Progenitor cell of endocrine pancreas (in vitro differentiated cells): ENCODE measurements at regions not wholly inside any gene's neighbourhood (a gene's known extent, or its start where the extent isn't known, plus 50 kb on each side); places are given as distances from the start of the nearest gene placed in this dataset.

Source experiments
- DNase-seq: peaks from one replicate; pipeline ENCODE4 v3.0.0; 2021; ENCODE audit warnings: low spot score; ENCODE audit not compliant: unreplicated experiment
- H3K27ac Mint-ChIP-seq: 2 replicates; pipeline ENCODE4 v1.8.0; 2021; ENCODE audit warnings: mild to moderate bottlenecking, moderate library complexity, mixed read lengths
- H3K27me3 Mint-ChIP-seq: 2 replicates; pipeline ENCODE4 v1.8.0; 2021; ENCODE audit warnings: mixed read lengths
- H3K36me3 Mint-ChIP-seq: 2 replicates; pipeline ENCODE4 v1.8.0; 2022; ENCODE audit warnings: mixed read lengths; ENCODE audit not compliant: insufficient read depth
- H3K4me1 Mint-ChIP-seq: 2 replicates; pipeline ENCODE4 v1.8.0; 2021; ENCODE audit warnings: low read depth, mixed read lengths
- H3K4me3 Mint-ChIP-seq: 2 replicates; pipeline ENCODE4 v1.8.0; 2021; ENCODE audit warnings: low read depth, mild to moderate bottlenecking, moderate library complexity, mixed read lengths
- H3K9me3 Mint-ChIP-seq: 2 replicates; pipeline ENCODE4 v1.8.0; 2021; ENCODE audit warnings: low read depth, mixed read lengths
- CTCF ChIP-seq: fragments of 200-600 bp; sonication (generic); IDR thresholded peaks from one replicate; pipeline ENCODE4 v1.5.0; 2021; ENCODE audit warnings: antibody characterized with exemption, mild to moderate bottlenecking; ENCODE audit not compliant: unreplicated experiment

GRCh38 chr11:34830648-34831047 is 85.5 kb downstream of the APIP start:
- H3K27ac Mint-ChIP-seq, result no peak overlapping the region
- H3K4me3 Mint-ChIP-seq, result no peak overlapping the region
- TF ChIP-seq CTCF, result no peak

GRCh38 chr11:34830035-34830434 is 86.1 kb downstream of the APIP start:
- Mint-ChIP-seq H3K27ac (no peak overlapping the region), H3K27me3 (no peaks in the 10 kb centered on the region), H3K4me1 (peaks cover 28% of the 10 kb centered on the region), H3K4me3 (peak overlapping the region; percentile 5), H3K36me3 (peaks cover 13% of the 10 kb centered on the region), H3K9me3 (no peaks in the 10 kb centered on the region)
- no peak for DNase-seq
- TF ChIP-seq CTCF, result no peak

More at GRCh38 chr11:34830648-34831047, 85.5 kb downstream of the APIP start:
- H3K9me3 Mint-ChIP-seq, result no peaks in the 10 kb centered on the region
- H3K36me3 Mint-ChIP-seq, result peaks cover 10% of the 10 kb centered on the region
- peaks cover 22% of the 10 kb centered on the region for H3K4me1 Mint-ChIP-seq
- no peaks in the 10 kb centered on the region for H3K27me3 Mint-ChIP-seq
- DNase-seq, result no peak

GRCh38 chr11:34827228-34827627 is 89.0 kb downstream of the APIP start:
- H3K9me3 Mint-ChIP-seq, result no peaks in the 10 kb centered on the region
- TF ChIP-seq CTCF, result no peak
- no peaks in the 10 kb centered on the region for H3K27me3 Mint-ChIP-seq
- DNase-seq, result no peak
- H3K36me3 Mint-ChIP-seq, result peaks cover 17% of the 10 kb centered on the region
- H3K4me3 Mint-ChIP-seq, result no peak overlapping the region
- peaks cover 33% of the 10 kb centered on the region for H3K4me1 Mint-ChIP-seq
- no peak overlapping the region for H3K27ac Mint-ChIP-seq

- Mint-ChIP-seq H3K4me1 (peaks cover 33% of the 10 kb centered on the region), H3K36me3 (peaks cover 17% of the 10 kb centered on the region), H3K9me3 (no peaks in the 10 kb centered on the region), H3K27ac (peak overlapping the region; percentile 78), H3K4me3 (no peak overlapping the region), H3K27me3 (no peaks in the 10 kb centered on the region)
- TF ChIP-seq CTCF, result no peak
- DNase-seq, result no peak
Measured at GRCh38 chr11:34826384-34826726, 89.8 kb downstream of the APIP start.

GRCh38 chr11:34825670-34826383 is 90.4 kb downstream of the APIP start:
- H3K4me1 Mint-ChIP-seq, result peaks cover 33% of the 10 kb centered on the region
- H3K9me3 Mint-ChIP-seq, result no peaks in the 10 kb centered on the region
- H3K27ac Mint-ChIP-seq, result peak overlapping the region; percentile 78
- peaks cover 18% of the 10 kb centered on the region for H3K36me3 Mint-ChIP-seq
- H3K4me3 Mint-ChIP-seq, result no peak overlapping the region
- H3K27me3 Mint-ChIP-seq, result no peaks in the 10 kb centered on the region
- TF ChIP-seq CTCF, result no peak
- DNase-seq, result no peak
